OCI-LY7 (cell line): ENCODE measurements at regions not wholly inside any gene's neighbourhood (a gene's known extent, or its start where the extent isn't known, plus 50 kb on each side); places are given as distances from the start of the nearest gene placed in this dataset.

Experiments used
- BruUV-seq: library from RNA; stranded (reverse); fragments of 400-500 nt; replicated peaks from 2 replicates; lab custom pipeline; 2021; lab: Mats Ljungman, UMichigan
- CTCF ChIA-PET: fragments of 300-600 bp; sonication (Branson Sonifier 250); formaldehyde crosslinking; loops from one replicate; lab custom pipeline; 2022; ENCODE audit warnings: antibody characterized with exemption; ENCODE audit not compliant: unreplicated experiment; lab: Charles Lee
- POLR2A ChIA-PET: fragments of 300-600 bp; sonication (Branson Sonifier 250); formaldehyde crosslinking; loops from one replicate; lab custom pipeline; 2022; ENCODE audit warnings: antibody characterized with exemption; lab: Charles Lee
- DNase-seq: peaks from one replicate; pipeline ENCODE4 v3.0.0-alpha.2; 2015; ENCODE audit warnings: low spot score
- H2AFZ ChIP-seq: fragments of 200-600 bp; sonication (generic), shearing (Covaris generic); 2 replicates; pipeline ENCODE4 v1.6.1; 2014; ENCODE audit warnings: mild to moderate bottlenecking, antibody characterized with exemption, low read length, moderate library complexity
- H3K27ac ChIP-seq: fragments of 200-600 bp; sonication (generic); 2 replicates; pipeline ENCODE4 v1.5.1; 2014; ENCODE audit warnings: mixed run types, low read depth, mild to moderate bottlenecking, moderate library complexity, low read length, inconsistent platforms; ENCODE audit not compliant: poor library complexity, severe bottlenecking
- H3K36me3 ChIP-seq: fragments of 200-600 bp; sonication (generic); 2 replicates; pipeline ENCODE4 v1.6.1; 2014; ENCODE audit warnings: mild to moderate bottlenecking, antibody characterized with exemption, low read length, moderate library complexity, mixed read lengths; ENCODE audit not compliant: insufficient read depth
- H3K4me1 ChIP-seq: fragments of 200-600 bp; sonication (generic); 2 replicates; pipeline ENCODE4 v1.5.1; 2014; ENCODE audit warnings: mild to moderate bottlenecking, low read length; ENCODE audit not compliant: insufficient read depth, poor library complexity, severe bottlenecking
- H3K4me2 ChIP-seq: fragments of 200-600 bp; sonication (generic); 2 replicates; pipeline ENCODE4 v1.6.1; 2014; ENCODE audit warnings: mild to moderate bottlenecking, low read length
- H3K4me3 ChIP-seq: fragments of 200-600 bp; sonication (generic); 2 replicates; pipeline ENCODE4 v1.5.1; 2014; ENCODE audit warnings: mild to moderate bottlenecking, low read depth, low read length; ENCODE audit not compliant: poor library complexity, severe bottlenecking
- H3K79me2 ChIP-seq: fragments of 200-600 bp; sonication (generic); 2 replicates; pipeline ENCODE4 v1.6.1; 2016; ENCODE audit warnings: low read depth, mild to moderate bottlenecking, low read length, moderate library complexity, mixed read lengths; ENCODE audit not compliant: insufficient read depth
- H3K9me2 ChIP-seq: fragments of 200-600 bp; sonication (generic); 2 replicates; pipeline ENCODE4 v1.6.1; 2016; ENCODE audit warnings: mild to moderate bottlenecking, low read length, mixed read lengths; ENCODE audit not compliant: insufficient read depth
- H3K9me3 ChIP-seq: fragments of 200-600 bp; sonication (generic); 2 replicates; pipeline ENCODE4 v1.6.1; 2014; ENCODE audit warnings: mild to moderate bottlenecking, mixed run types, low read length, mixed read lengths
- H4K20me1 ChIP-seq: fragments of 200-600 bp; sonication (generic); 2 replicates; pipeline ENCODE4 v1.6.1; 2014; ENCODE audit warnings: mild to moderate bottlenecking, antibody characterized with exemption, low read length, moderate library complexity, mixed read lengths; ENCODE audit not compliant: insufficient read depth
- EZH2phosphoT487 ChIP-seq: fragments of 200-600 bp; sonication (generic); IDR thresholded peaks from 2 replicates; pipeline ENCODE4 v1.6.1; 2018; ENCODE audit warnings: low read depth, borderline replicate concordance, mild to moderate bottlenecking, mixed run types, antibody characterized with exemption, low read length, moderate library complexity, mixed read lengths
- intact Hi-C: fragments of 100-400 bp; cut with micrococcal nuclease; formaldehyde crosslinking; loops from one replicate; pipeline ENCODE4 v1.10.0; 2022; ENCODE audit not compliant: unreplicated experiment
- TF ChIP-seq, protein P1 (sequence below): fragments of 200-600 bp; sonication (generic); conservative IDR thresholded peaks from 2 replicates; pipeline ENCODE4 v1.5.1; 2014; ENCODE audit warnings: mild to moderate bottlenecking, antibody characterized with exemption, low read length, moderate library complexity, mixed read lengths

DNA sequence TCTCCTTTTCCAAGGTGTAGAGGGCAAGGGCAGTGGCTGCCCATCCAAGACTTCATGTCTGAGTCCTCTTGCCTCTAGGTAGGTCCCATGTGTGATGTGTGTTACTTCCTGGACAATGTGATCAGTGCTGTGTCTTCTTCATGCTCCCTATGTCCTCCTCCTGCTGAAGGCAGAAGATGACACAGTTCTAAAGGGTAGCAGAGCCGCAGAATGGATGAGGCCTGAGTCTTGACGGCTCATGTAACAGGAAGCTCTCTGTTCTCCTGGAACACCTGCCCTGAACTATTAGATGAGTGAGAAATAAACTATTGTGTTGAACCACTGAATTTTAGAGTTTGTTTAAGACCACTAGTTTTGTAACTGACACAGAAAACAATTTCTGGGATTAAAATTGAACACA is 165.9 kb downstream of the NDFIP2 start:
- Histone ChIP-seq H2AFZ (no peak overlapping the region), H3K4me2 (no peak overlapping the region), H3K4me1 (no peaks in the 10 kb centered on the region), H3K27ac (no peak overlapping the region), H3K9me2 (no peaks in the 10 kb centered on the region), H3K4me3 (no peak overlapping the region), H3K79me2 (no peaks in the 10 kb centered on the region), H3K9me3 (no peaks in the 10 kb centered on the region), H4K20me1 (no peaks in the 10 kb centered on the region), H3K36me3 (no peaks in the 10 kb centered on the region)
- CTCF ChIA-PET, result no interaction called here
- TF ChIP-seq EZH2phosphoT487, result no peak
- TF ChIP-seq, protein P1, sequence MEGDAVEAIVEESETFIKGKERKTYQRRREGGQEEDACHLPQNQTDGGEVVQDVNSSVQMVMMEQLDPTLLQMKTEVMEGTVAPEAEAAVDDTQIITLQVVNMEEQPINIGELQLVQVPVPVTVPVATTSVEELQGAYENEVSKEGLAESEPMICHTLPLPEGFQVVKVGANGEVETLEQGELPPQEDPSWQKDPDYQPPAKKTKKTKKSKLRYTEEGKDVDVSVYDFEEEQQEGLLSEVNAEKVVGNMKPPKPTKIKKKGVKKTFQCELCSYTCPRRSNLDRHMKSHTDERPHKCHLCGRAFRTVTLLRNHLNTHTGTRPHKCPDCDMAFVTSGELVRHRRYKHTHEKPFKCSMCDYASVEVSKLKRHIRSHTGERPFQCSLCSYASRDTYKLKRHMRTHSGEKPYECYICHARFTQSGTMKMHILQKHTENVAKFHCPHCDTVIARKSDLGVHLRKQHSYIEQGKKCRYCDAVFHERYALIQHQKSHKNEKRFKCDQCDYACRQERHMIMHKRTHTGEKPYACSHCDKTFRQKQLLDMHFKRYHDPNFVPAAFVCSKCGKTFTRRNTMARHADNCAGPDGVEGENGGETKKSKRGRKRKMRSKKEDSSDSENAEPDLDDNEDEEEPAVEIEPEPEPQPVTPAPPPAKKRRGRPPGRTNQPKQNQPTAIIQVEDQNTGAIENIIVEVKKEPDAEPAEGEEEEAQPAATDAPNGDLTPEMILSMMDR, result no peak
- DNase-seq, result no peak
- POLR2A ChIA-PET, result no interaction called here
- BruUV-seq, result no TSS peak
- intact Hi-C loops, result no loop called here

DNA sequence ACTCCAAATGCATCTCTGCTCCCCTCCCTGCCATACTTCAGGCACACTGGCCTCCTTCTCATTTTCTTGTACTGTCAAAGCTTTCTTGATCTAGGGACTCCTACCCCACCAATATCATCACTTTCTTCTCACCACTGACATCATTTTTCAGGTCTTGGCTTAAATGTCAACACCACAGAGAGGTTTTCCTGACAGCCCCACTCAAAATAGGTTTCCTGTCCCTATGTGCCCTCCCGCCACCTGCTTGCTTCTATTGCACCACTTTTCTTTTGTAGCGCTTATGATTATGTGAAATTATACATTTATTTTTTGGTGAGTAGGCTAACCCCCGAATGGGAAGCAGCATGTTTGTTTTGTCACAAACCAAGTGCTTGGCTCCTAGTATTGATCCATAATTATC is 164.6 kb downstream of the NDFIP2 start:
- Histone ChIP-seq H3K4me3 (no peak overlapping the region), H2AFZ (no peak overlapping the region), H3K36me3 (no peaks in the 10 kb centered on the region), H4K20me1 (no peaks in the 10 kb centered on the region), H3K9me3 (no peaks in the 10 kb centered on the region), H3K9me2 (no peaks in the 10 kb centered on the region), H3K4me1 (no peaks in the 10 kb centered on the region), H3K4me2 (no peak overlapping the region), H3K27ac (no peak overlapping the region), H3K79me2 (no peaks in the 10 kb centered on the region)
- POLR2A ChIA-PET, result no interaction called here
- BruUV-seq, result no TSS peak
- CTCF ChIA-PET, result no interaction called here
- intact Hi-C loops, result no loop called here
- TF ChIP-seq, protein P1, result no peak
- no peak for DNase-seq

DNA sequence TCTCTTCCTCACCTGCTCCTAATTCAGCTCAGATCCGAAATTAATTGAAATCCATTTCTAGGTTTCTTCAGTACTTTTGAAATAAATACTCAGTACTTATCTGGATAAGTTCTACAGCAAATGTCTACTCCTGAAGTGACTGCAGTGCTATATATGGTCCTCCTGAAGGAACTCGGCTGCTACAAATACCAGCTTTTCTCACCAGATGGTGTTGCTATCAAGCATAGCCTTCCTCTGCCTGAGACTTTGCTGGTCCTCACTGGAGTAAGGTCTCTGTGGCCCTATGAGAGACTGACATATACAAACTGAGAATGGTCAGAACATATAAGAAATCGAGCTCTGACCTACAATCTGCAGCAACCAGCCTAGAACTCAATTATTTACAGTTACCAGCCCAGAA is 161.6 kb downstream of the NDFIP2 start:
- CTCF ChIA-PET, result no interaction called here
- intact Hi-C loops, result no loop called here
- H3K4me2 ChIP-seq, result no peak overlapping the region

More for the DNA sequence above, 161.6 kb downstream of the NDFIP2 start:
- no peak for TF ChIP-seq EZH2phosphoT487
- TF ChIP-seq, protein P1, result no peak
- no peak for DNase-seq
- Histone ChIP-seq H3K27ac (no peak overlapping the region), H3K4me3 (no peak overlapping the region), H3K36me3 (no peaks in the 10 kb centered on the region), H3K4me1 (no peaks in the 10 kb centered on the region), H2AFZ (no peak overlapping the region), H3K9me2 (no peaks in the 10 kb centered on the region), H3K79me2 (no peaks in the 10 kb centered on the region), H4K20me1 (no peaks in the 10 kb centered on the region), H3K9me3 (no peaks in the 10 kb centered on the region)
- POLR2A ChIA-PET, result no interaction called here
- no TSS peak for BruUV-seq
